ENCODE measurements at regions not wholly inside any gene's neighbourhood (a gene's known extent, or its start where the extent isn't known, plus 50 kb on each side); places are given as distances from the start of the nearest gene placed in this dataset.
"Not testable (repeated sequence)": the region's sequence is repeated elsewhere in the genome, so short reads cannot be mapped to it uniquely, and the experiment has no call there.

DNA sequence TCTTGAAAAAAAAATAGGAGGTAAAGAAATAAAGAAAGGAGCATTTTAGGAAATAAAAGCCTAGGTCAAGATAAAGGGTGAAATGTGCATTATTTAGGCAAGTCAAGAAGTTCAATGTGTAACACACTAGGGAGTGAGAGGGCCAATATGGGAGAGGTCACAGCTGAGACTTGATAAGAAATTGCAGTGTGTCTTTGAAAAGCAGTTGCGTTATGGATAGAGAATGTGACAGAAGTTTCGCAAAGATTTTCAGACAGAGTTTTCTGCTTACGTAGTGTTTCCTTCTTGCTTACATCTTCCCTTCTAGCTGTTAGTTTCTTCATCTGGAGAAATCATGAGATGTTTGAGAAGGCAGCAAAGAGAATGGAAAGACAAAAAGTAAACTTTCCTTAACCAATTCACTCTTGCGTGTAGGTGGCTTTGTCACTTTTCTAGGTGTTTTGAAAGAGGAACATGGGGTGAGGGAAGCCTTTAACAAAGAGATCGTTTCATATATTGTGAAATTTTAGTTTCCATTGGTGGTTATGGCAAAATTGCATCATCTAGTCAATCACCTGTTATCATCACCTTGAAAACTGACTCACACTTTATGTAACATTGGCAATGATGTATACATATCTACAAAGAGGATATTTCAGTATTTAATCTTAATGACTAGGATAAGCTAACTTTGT is 975.5 kb downstream of the OLFM4 start:
- DNase-seq: no peak

DNA sequence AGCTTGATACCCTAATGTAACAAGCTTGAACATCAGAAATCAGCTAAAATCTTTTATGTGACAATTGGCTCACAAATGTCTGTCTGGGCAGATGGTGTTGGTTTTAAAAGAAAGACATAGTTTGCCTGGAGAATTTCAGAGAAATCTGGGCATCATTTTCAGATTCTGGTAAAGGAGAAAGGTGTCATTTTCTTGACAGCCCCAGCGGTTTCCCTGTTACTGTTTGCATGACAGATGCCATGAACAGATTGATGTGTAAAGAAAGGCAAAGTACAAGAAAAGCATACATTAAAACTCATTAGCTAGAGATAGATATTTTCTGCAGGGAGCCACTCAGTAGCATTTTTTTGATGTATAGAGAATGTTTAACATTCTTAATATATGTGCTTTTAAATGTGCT is 987.9 kb downstream of the OLFM4 start:
- no peak for DNase-seq

DNA sequence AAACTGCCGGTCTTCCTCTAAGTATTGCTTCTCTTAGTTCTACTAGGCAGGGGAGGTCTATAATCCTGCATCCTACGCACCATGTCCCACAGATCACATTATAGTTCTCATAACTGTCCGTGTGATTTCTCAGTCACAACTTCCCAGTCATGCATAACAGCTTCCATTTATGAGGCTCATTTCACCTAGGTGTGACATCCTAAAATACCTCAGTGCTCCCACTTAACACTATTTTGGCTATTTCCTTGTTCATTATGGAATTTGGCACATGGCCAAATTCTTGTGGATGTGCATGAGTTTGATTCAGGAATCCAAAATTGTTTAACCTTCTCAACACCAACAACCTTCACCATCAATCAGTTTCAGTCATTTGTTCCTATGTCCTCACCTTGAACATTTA is 989.9 kb downstream of the OLFM4 start:
- DNase-seq: no peak

DNA sequence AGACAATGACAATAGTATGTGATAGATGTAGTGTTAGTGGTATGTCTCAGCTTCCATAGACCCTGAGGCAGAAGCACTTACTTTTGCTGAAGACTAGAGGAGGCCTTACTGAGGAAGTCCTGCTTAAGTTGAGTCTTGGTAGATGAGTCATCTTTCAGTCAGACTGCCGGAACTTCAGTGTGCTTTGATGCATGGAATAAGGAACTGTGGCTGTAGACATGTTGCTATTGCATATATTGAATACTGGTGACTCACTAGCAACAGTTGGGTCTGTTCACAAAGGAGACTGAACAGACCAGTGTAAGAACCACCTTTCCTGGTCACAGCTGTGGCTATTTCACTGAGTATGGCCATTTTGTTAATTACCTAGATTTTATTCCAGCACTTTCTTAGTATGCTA is 1000.6 kb downstream of the OLFM4 start:
- DNase-seq: no peak

DNA sequence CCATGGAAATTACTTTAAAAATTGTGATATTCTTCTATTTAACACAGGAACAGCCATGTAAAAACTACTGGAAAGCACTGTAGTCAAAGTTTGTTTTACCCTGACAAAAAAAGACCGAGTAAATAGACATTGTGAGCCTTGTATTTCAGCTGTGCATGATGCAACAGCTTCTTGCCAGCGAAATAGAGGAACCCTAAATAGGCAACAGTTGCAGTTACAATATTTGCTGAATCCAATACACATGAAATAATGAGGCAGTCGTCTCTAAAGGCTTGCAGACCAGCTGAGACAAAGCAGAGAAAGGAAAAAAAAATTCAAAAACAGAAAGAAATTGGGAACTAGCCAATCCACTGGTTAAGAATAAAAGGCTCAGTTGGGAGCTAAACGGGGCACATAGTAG is 1001.1 kb downstream of the OLFM4 start:
- no peak for DNase-seq

DNA sequence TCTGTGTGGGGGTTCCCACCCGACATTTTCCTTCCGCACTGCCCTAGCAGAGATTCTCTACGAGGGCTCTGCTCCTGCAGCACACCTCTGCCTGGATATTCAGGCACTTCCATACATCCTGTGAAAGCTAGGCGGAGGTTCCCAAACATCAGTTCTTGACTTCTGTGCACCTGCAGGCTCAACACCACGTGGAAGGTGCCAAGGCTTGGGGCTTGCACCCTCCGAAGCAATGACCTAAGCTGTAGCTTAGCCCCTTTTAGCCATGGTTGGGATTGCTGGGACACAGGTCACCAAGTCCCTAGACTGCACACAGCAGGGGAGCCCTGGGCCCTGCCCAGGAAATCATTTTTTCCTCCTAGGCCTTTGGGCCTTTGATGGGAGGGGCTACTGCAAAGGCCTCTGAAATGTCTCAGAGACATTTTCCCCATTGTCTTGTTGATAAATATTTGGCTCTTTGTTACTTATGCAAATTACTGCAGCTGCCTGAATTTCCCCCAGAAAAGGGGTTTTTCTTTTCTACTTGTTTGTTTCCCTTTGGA is 1004.8 kb downstream of the OLFM4 start:
- DNase-seq: no peak

DNA sequence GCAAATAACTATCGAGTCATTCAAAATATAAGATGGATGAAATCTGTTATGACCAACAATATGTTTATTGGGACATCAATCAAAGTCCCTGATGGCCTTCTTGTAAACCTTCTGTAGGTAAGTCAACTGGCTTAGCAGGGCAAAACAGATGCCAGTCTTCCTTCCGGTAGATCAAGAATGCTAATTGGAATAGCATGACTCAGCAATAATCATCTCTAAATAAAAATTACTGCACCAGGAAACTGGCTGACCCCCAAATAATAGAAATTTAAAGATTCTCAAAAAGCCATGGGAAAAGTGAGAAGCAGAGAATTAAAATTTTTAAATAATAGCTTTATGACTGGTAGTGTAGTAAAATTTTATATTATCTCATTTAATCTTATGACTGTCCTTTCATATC is 1005.4 kb downstream of the OLFM4 start:
- no peak for DNase-seq

DNA sequence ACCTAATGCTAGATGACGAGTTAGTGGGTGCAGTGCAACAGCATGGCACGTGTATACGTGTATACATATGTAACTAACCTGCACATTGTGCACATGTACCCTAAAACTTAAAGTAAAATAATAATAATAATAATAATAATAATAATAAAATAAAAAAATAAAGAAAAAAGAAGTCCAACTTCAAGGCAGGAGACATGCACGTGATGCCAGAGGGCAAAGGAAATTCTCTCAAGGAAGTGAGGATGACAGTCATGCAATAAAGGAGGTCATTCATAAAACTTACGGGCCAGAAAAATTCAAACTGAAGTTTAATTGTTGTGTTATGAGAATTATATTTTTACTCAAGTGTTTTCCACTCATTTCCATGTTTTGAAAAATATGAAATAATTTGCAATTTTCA is 1028.8 kb downstream of the OLFM4 start:
- DNase-seq: not testable (repeated sequence)

DNA sequence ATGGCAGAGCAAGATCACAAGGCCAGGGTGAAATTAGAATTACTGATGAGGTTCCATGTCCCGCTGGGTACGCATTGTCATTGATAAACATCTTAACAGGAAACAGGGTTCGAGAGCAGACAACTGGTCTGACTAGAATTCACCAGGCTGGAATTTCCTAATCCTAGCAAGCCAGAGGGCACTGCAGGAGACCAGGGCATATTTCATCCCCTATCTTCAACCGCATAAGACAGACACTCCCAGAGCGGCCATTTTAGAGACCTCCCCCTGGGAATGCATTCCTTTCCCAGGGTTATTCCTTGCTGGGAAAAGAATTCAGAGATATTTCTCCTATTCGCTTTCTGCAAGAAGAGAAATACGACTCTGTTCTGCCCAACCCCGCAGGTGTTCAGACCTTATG is 1041.3 kb downstream of the OLFM4 start:
- DNase-seq: not testable (repeated sequence)

DNA sequence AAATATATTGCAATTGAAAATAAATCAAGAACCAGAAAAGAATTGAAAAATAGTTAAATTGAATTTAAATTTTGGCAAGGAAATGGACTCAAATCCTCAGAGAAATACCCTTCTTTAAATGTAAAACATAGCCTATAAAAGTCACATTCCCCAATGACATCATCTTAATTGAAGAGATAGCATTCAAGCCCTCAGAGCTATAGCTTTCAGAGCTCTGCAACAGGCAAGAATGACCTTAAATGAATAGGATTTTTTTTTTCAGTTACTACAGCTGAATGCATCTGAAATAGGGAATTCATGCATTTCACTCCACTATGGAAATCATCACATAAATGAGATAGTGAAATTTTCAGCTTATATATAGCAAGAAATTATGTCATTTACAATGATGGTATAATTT is 1049.0 kb downstream of the OLFM4 start:
- DNase-seq: no peak

DNA sequence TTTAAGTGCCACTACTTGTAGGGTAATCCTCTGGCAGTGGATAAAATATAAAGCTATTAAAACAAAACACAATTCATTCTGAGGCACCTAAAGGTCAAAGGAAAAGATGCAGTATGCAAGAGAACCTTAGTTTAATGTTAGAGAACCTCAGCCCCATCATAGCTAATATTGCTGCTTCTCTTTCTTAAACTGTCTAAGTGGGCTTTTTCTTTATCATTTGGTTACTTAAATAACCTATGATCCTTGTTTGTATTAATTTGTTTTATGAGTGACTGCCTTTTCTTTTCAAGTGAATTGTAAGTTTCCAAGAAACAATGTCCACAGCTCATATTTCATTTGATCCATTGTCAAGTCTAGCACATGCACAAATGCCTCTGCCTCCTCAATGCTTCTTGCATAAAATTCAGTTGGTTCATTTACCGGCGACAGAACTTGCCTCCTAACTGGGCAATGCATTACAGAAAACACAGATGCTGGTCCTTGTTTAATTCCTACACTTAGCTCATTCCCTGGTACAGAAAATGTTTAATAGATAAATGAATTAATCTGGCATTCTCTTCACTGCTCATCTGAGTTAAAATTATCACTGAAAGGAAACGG is 1049.8 kb downstream of the OLFM4 start:
- DNase-seq: no peak

DNA sequence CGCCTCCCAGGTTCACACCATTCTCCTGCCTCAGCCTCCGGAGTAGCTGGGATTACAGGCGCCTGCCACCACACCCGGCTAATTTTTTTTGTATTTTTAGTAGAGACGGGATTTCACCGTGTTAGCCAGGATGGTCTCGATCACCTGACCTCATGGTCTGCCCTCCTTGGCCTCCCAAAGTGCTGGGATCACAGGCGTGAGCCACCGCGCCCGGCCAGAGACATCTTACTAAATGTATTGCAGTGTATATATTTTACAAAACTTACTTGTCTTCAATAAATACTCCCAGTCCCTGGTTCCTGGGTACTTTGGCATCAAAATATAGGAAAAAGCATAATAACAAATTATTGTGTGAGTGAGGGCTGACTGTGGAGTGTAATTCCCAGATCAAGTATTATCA is 1053.7 kb downstream of the OLFM4 start:
- DNase-seq: not testable (repeated sequence)

DNA sequence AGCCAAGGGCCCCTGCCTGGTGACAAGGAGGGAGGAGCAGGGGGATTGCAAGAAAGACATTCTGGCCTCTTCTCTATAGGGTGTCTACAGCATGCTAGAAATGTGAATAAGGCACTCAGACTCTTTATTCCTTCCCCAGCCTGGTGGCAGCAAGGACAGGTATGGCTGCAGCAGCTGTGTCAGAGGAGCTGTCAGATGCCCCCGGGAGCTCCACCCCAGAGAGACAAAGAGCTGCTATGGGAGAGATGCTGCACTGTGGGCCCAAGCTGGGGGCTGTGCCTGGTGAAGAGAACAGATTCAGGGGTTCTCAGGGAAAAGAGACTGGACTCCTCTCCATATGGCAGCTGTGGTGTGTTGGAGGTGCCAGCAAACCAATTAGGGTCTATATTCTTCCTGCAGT is 1063.3 kb downstream of the OLFM4 start:
- DNase-seq: peak; percentile 44

DNA sequence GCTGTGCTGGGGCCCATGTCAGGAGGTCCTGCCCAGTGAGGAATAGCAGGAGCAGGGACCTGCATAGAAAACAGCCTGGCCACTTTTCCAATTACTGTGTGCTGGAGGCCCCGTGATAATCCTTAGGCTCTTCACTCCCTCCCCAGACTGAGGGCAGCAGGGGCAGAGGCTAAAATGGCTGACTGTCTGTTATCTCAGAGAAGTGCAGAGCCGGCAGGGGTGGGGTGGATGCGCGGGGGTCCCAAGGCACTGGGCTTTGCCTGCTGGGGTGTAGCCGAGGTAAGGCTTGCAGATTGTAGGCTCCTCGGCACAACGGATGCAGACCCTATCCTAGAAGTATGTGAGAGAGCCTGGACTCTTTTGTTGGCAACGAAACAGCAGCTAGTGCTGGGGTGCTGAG is 1064.1 kb downstream of the OLFM4 start:
- DNase-seq: no peak

DNA sequence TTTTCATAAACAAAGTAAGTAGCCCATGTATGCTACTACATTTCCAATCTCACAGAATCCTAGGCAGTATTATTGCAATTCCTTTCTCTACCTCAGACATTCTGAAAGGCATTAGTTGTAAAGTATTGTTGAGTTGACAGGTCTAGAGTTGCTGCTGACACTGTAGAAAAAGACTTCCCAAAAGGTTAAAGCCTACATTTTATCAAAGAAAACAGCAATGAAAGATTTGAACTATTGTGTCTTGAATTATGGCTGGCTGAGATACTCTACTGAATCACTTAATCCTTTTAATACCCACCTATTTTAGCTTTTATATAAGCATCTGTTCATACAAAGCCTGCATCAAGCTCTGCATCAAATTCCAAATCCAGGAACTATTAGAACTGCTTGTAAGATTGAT is 1082.0 kb downstream of the OLFM4 start:
- no peak for DNase-seq

DNA sequence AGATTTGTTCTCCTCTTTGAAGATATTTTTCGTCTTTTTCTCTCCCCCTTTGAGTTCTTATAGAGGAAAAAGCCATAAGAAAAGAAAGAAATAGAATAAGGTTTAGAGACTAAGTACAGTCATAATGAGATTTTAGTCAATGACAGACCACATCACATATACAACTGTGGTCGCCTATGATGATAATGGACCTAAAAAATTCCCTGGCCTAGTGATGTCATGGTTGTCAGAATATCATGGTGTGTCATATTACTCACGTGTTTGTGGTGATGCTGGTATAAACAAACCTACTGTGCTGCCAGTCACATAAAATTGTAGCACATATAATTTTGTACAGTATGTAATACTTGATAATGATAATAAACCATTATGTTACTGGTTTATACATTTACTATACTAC is 1096.1 kb downstream of the OLFM4 start:
- DNase-seq: no peak

DNA sequence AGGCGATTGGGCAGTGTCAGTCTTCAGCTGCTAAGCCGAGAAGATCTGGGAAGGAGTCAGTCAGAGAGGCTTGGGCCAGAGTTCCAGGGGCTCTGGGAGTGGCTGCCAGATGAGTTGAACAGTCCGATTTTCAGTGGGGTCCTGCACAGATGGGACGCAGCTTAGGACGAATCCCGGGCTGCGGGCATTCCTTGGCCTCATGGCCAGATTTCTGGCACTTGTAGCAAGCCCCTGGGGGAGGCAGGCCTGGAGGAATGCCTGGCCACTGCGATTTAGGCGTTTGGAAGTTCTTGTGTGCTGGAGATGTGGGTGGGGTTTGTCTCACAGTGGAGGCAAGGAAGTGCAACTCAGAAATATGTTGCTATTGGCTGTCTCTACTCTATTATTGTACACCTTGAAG is 1102.3 kb downstream of the OLFM4 start:
- DNase-seq: not testable (repeated sequence)

DNA sequence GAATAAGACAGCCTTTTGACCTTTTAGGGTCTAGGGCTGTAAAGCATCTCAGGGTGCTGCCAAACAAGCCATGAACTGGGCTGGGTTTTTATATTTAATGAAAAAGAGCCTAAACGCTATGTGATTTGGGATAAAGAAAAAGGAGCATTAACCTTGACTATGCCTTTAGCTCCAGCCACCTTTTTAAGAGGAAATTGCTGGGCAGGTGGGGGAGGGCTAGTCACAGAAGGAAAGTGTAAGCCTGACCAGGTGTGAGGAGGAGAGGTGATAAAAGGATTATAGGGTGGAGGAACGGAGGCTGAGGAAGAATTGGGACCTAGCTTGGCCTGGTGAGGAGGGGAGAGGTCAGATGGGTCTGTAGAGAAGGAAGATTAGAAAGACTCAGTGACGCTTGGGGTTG is 1102.8 kb downstream of the OLFM4 start:
- DNase-seq: not testable (repeated sequence)

DNA sequence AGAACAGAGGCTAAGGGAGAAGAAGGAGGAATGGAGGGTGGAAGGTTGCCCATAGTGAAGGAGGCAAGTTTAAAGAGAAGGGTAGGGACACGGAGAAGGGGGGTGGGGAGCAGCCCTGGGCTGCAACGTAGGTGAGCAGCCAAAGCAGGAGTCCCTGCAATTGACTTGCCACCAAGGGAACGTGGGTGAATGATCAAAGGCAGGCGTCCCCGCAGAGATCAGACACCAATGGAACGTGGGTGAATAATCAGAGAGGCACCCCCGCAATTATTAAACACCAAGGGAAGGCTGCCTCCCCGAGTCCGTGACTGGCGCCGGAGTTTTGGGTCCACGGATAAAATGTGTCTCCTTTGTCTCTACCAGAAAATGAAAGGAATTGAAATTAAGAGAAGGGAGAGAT is 1103.5 kb downstream of the OLFM4 start:
- DNase-seq: not testable (repeated sequence)

DNA sequence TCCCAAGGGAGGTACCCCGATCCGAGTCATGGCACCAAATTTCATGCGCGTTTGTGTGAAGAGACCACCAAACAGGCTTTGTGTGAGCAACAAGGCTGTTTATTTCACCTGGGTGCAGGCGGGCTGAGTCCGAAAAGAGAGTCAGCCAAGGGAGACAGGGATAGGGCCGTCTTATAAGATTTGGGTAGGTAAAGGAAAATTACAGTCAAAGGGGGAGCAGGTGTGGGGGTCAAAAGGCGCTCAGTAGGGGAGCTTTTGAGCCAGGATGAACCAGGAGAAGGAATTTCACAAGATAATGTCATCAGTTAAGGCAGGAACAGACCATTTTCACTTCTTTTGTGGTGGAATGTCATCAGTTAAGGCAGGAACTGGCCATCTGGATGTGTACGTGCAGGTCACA is 1104.1 kb downstream of the OLFM4 start:
- DNase-seq: not testable (repeated sequence)

DNA sequence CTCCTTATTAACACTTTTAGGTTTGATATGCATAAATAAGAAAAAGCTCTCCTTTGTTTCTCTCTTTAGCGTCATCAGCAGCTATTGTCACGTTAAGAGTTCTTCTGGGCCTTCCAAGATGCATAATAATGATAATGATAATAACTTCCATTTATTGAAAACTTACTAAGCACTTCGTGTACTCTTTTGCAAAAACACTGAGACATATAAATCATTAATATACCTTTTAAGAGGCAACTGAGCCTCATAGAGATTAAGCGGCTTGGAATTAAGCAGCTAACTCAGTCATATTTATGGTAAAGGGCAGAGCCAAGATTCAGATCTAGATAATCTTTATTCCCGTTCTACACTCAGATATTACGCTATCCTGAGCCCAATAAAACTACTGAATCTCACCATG is 1105.1 kb downstream of the OLFM4 start:
- DNase-seq: no peak

DNA sequence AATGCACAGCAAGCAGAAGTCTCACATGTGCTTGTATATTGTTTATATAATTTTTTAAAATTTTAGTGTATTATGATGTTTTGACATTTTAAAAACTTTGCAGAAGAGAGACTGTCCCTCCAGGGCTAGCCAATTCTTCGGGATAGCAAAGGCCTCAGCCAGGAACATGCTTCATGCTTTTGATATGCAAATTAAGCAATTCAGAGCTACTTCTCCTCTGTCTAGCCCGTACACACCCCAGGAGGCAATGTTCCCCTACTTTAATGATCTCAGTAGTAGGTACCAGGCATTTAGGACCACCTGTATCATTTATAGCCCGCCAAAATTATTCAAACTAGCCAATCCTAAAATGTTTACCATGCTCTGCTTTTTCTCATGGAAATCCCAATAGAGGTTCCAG is 1116.2 kb downstream of the OLFM4 start:
- no peak for DNase-seq

DNA sequence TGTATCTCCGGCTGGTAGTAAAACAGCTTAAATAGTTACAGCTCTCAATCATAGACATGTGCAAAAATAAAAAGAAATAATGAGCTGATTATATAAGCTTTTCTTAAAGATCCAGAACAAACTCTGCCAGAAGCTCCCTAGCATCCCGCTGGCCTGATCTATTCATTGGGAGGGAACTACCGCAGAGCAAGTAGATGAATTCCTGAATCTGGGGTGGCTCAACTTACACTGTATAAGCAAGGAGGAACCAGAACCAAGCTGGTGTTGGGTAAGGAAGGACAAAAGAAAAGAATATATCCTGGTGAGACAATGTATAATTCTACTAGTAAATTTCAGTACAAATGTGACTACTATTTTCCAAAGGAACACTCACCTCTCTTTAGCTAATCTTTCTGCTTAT is 1122.2 kb downstream of the OLFM4 start:
- no peak for DNase-seq

DNA sequence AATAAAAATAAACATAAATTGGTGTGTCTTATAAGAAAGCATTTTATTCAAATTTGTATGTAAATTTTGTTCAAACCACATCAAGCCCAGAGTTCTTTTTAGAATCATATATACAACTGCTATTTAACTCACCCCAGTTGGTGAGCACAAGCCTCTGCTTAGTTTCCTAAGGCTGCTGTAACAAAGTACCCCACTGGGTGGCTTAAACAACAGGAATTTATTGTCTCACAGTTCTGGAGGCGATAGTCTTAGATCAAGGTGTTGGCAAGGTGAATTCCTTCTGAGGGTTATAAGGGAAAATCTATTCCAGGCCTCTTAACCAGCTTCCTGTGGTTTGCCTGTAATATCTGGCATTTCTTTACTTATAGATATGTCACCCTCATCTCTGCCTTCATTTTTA is 1133.5 kb downstream of the OLFM4 start:
- no peak for DNase-seq

All from activated effector memory CD4-positive, alpha-beta T cell treated with anti-CD3 and anti-CD28 coated beads, Interleukin-2, amount 50 U/mL, for 16 hours (primary cell).